ENCODE measurements at regions not wholly inside any gene's neighbourhood (a gene's known extent, or its start where the extent isn't known, plus 50 kb on each side); places are given as distances from the start of the nearest gene placed in this dataset.

GRCh38 chr3:83765956-83766355 lies 1192.8 kb upstream of the CADM2 start:
- no peak for ATAC-seq
- RAD21 ChIA-PET (ENCODE audit: unreplicated experiment): no interaction called here

More at GRCh38 chr3:83765956-83766355, 1192.8 kb upstream of the CADM2 start:
- Histone ChIP-seq H3K27ac (ENCODE audit: control insufficient read depth, insufficient read depth) (no peak overlapping the region), H3K4me1 (ENCODE audit: control insufficient read depth, insufficient read depth, low read length) (no peaks in the 10 kb centered on the region), H4K20me1 (ENCODE audit: control insufficient read depth, insufficient read depth) (no peaks in the 10 kb centered on the region), H3K9ac (ENCODE audit: control insufficient read depth, insufficient read depth, low read length) (no peak overlapping the region), H3K27me3 (replicated peaks in 1 of 2; ENCODE audit: control insufficient read depth in 2 of 2, insufficient read depth in 2 of 2, low read length in 1 of 2) (no peaks in the 10 kb centered on the region), H3K9me3 (replicated peaks; ENCODE audit: control insufficient read depth, insufficient read depth, low read length) (no peaks in the 10 kb centered on the region), H3K36me3 (ENCODE audit: control insufficient read depth in 2 of 2, insufficient read depth in 2 of 2, low read length in 1 of 2) (no peaks in the 10 kb centered on the region), H3K4me2 (ENCODE audit: control insufficient read depth, insufficient read depth) (no peak overlapping the region), H3K79me2 (ENCODE audit: control insufficient read depth, insufficient read depth, low read length) (no peaks in the 10 kb centered on the region), H3K4me3 (no peak overlapping the region), H2AFZ (ENCODE audit: control insufficient read depth, low read depth, low read length) (no peak overlapping the region)
- no peak for FAIRE-seq
- POLR2A ChIA-PET: no interaction called here
- no peak for TF ChIP-seq BCL11A (IDR thresholded peaks at IDR 0.05; ENCODE audit: low read depth, low read length)
- no peak for TF ChIP-seq YBX1 (IDR thresholded peaks at IDR 0.05)
- TF ChIP-seq TCF12 (IDR thresholded peaks at IDR 0.05; ENCODE audit: low read depth, low read length): no peak
- TF ChIP-seq NRF1 (conservative IDR thresholded peaks at IDR 0.05; ENCODE audit: low read depth, low read length): no peak
- no peak for TF ChIP-seq RUNX3 (IDR thresholded peaks at IDR 0.05; ENCODE audit: low read length)
- no peak for TF ChIP-seq USF2 (IDR thresholded peaks at IDR 0.05; ENCODE audit: borderline replicate concordance, low read depth, low read length)
- TF ChIP-seq HDAC2 (IDR thresholded peaks at IDR 0.05): no peak
- no peak for TF ChIP-seq ATF2 (IDR thresholded peaks at IDR 0.05; ENCODE audit: low read length)
- TF ChIP-seq EZH2 (IDR thresholded peaks at IDR 0.05; ENCODE audit: borderline replicate concordance, control insufficient read depth, low read depth, low read length): no peak
- TF ChIP-seq, protein P1, sequence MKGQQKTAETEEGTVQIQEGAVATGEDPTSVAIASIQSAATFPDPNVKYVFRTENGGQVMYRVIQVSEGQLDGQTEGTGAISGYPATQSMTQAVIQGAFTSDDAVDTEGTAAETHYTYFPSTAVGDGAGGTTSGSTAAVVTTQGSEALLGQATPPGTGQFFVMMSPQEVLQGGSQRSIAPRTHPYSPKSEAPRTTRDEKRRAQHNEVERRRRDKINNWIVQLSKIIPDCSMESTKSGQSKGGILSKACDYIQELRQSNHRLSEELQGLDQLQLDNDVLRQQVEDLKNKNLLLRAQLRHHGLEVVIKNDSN (IDR thresholded peaks at IDR 0.05; ENCODE audit: borderline replicate concordance, extremely low read length, insufficient read depth, low read depth, low read length): no peak
- no peak for TF ChIP-seq TCF7 (IDR thresholded peaks at IDR 0.05; ENCODE audit: borderline replicate concordance)
- TF ChIP-seq JUNB (IDR thresholded peaks at IDR 0.05): no peak
- no peak for TF ChIP-seq BMI1 (IDR thresholded peaks at IDR 0.05; ENCODE audit: borderline replicate concordance)
- no peak for TF ChIP-seq SMAD1 (IDR thresholded peaks at IDR 0.05; ENCODE audit: low read depth, partially characterized antibody)
- no peak for TF ChIP-seq CBX5 (IDR thresholded peaks at IDR 0.05; ENCODE audit: low read depth)
- SMC1A ChIA-PET (ENCODE audit: uncharacterized antibody, unreplicated experiment): no interaction called here
- CTCF ChIA-PET: no interaction called here
- intact Hi-C loops (cut with micrococcal nuclease; ENCODE audit: unreplicated experiment): no loop called here
- no TSS peak for BruUV-seq (replicated peaks)
- DNase-seq (ENCODE audit: low read depth, low spot score): no peak
- in situ Hi-C loops (cut with MboI): no loop called here
- 0% methylated on average over 1 of the region's 1 CpG for WGBS (ENCODE audit: insufficient coverage, insufficient replicate concordance, low lambda C conversion rate, missing lambda C conversion rate)

Measured in GM12878 (cell line).